AG10803 (cell line): ENCODE measurements at regions not wholly inside any gene's neighbourhood (a gene's known extent, or its start where the extent isn't known, plus 50 kb on each side); places are given as distances from the start of the nearest gene placed in this dataset.

Experiments used
- DNase-seq: peaks from one replicate; pipeline ENCODE4 v3.0.0; 2010; ENCODE audit warnings: low read depth
- H3K4me3 ChIP-seq: 2 replicates; pipeline ENCODE4 v1.5.1; 2011; ENCODE audit warnings: mild to moderate bottlenecking, low read length, control low read depth
- TF ChIP-seq, protein P1 (sequence below): conservative IDR thresholded peaks from 2 replicates; pipeline ENCODE4 v1.5.1; 2011; ENCODE audit warnings: mild to moderate bottlenecking, low read length, control low read depth, inconsistent platforms

GRCh38 chr2:8049851-8050571 is 631.8 kb upstream of the ID2 start:
- DNase-seq = no peak
- no peak overlapping the region for H3K4me3 ChIP-seq
- TF ChIP-seq, protein P1, sequence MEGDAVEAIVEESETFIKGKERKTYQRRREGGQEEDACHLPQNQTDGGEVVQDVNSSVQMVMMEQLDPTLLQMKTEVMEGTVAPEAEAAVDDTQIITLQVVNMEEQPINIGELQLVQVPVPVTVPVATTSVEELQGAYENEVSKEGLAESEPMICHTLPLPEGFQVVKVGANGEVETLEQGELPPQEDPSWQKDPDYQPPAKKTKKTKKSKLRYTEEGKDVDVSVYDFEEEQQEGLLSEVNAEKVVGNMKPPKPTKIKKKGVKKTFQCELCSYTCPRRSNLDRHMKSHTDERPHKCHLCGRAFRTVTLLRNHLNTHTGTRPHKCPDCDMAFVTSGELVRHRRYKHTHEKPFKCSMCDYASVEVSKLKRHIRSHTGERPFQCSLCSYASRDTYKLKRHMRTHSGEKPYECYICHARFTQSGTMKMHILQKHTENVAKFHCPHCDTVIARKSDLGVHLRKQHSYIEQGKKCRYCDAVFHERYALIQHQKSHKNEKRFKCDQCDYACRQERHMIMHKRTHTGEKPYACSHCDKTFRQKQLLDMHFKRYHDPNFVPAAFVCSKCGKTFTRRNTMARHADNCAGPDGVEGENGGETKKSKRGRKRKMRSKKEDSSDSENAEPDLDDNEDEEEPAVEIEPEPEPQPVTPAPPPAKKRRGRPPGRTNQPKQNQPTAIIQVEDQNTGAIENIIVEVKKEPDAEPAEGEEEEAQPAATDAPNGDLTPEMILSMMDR = no peak

DNA sequence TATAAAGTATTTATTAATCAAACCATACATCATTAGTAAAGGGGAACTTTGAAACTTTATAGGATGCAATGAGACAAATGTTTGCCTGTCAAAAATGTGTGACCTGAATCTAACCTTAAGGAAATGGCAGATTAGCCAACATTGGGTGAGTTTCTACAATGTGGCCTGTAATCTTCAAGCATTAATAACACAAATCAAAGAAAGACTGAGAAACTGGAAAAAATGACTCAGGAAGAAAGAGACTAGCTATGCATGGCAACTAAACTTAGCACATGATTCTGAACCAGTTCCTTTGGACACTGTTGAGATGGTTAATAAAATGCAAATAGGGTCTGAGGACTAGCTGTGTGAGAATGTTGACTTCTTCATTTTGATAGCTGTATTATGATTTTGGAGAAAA is 628.6 kb upstream of the ID2 start:
- no peak overlapping the region for H3K4me3 ChIP-seq
- TF ChIP-seq, protein P1 = no peak
- peak; percentile 27 for DNase-seq

GRCh38 chr2:8054070-8054469 is 627.8 kb upstream of the ID2 start:
- TF ChIP-seq, protein P1 = no peak
- no peak overlapping the region for H3K4me3 ChIP-seq
- DNase-seq = no peak

- DNase-seq = no peak
- TF ChIP-seq, protein P1 = no peak
- H3K4me3 ChIP-seq = no peak overlapping the region
Measured at GRCh38 chr2:8058652-8059051, 623.2 kb upstream of the ID2 start.

DNA sequence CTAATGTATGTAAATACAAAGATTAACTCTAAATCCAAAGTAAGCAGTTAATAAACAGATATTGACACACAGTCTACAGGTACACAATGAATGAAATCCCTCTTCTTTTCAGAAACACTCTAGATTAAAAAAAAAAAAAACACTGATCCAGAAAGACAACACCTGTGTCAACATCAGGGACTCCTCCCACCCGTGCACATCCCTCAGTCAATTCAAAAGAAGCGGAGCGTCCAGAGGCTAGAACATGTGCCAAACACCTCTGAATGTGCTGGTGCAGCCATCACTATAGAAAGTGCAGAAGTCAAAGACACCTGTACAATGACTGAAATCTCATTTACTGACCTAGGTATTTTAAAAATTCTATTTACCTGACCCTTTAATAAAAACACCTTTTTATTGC is 622.6 kb upstream of the ID2 start:
- DNase-seq = no peak

DNA sequence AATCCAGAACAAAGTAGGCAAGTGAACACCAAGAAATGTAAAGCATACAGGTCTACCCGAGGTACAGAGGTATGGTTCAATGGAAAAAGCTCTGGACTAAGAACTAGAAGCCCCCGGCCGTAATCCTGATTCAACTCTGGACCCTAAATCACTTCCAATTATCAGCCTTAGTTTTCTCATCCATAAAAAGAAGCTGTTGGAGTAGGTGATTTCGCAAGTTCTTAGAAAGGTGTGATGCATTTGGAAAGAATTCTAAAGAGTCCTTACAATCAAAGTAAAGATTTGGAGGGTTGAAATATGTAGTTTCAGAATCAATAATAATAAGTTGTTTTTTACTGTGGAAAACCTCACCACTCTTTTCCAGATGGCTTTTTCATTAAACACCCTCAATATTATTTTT is 622.1 kb upstream of the ID2 start:
- no peak overlapping the region for H3K4me3 ChIP-seq
- no peak for DNase-seq
- TF ChIP-seq, protein P1 = no peak

More for the DNA sequence above, 622.6 kb upstream of the ID2 start:
- TF ChIP-seq, protein P1 = no peak
- no peak overlapping the region for H3K4me3 ChIP-seq

DNA sequence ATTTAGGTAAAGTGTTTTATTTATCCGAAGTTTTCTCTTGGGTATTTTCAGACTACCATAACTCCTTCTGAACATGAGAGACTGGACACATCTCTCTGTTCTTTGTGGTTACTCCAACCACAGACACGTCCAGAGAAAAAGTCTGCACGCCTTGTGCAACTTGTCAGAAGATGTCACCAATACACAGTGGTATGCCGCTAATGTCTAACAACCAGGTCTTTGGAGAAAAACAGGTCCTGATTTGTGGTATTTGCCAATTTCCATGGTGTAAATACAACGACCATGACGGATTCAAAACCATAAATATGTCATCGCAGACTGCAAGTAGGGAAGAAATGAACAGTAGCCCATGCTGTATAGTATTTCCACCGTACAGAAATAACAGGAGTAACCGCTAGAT is 620.6 kb upstream of the ID2 start:
- DNase-seq = no peak
- no peak overlapping the region for H3K4me3 ChIP-seq
- TF ChIP-seq, protein P1 = no peak
